ENCODE measurements at regions not wholly inside any gene's neighbourhood (a gene's known extent, or its start where the extent isn't known, plus 50 kb on each side); places are given as distances from the start of the nearest gene placed in this dataset.
A peak's percentile ranks its signal among the peaks of the same experiment; 100 is the strongest.

- no peak for TF ChIP-seq CTCF (IDR thresholded peaks at IDR 0.05; ENCODE audit: insufficient read depth, low read depth, low read length, missing control alignments)
- no peak for DNase-seq (ENCODE audit: low read depth)
- no peak overlapping the region for H3K4me3 ChIP-seq (ENCODE audit: low read length)
These were observed 165.1 kb upstream of the TMCC3 start for GRCh38 chr12:94815450-94815849.

- no peak for TF ChIP-seq CTCF (IDR thresholded peaks at IDR 0.05; ENCODE audit: insufficient read depth, low read depth, low read length, missing control alignments)
These were observed 163.0 kb upstream of the TMCC3 start for GRCh38 chr12:94813314-94813713.

GRCh38 chr12:94812345-94812744 lies 162.0 kb upstream of the TMCC3 start:
- TF ChIP-seq CTCF (IDR thresholded peaks at IDR 0.05; ENCODE audit: insufficient read depth, low read depth, low read length, missing control alignments), result no peak
- no peak overlapping the region for H3K4me3 ChIP-seq (ENCODE audit: low read length)
- DNase-seq (ENCODE audit: low read depth), result no peak

More at GRCh38 chr12:94813314-94813713, 163.0 kb upstream of the TMCC3 start:
- H3K4me3 ChIP-seq (ENCODE audit: low read length), result no peak overlapping the region
- DNase-seq (ENCODE audit: low read depth), result no peak

GRCh38 chr12:94811611-94812010 lies 161.3 kb upstream of the TMCC3 start:
- no peak for DNase-seq (ENCODE audit: low read depth)
- no peak overlapping the region for H3K4me3 ChIP-seq (ENCODE audit: low read length)
- no peak for TF ChIP-seq CTCF (IDR thresholded peaks at IDR 0.05; ENCODE audit: insufficient read depth, low read depth, low read length, missing control alignments)

GRCh38 chr12:94807951-94808350 lies 157.6 kb upstream of the TMCC3 start:
- TF ChIP-seq CTCF (IDR thresholded peaks at IDR 0.05; ENCODE audit: insufficient read depth, low read depth, low read length, missing control alignments), result no peak
- peak; percentile 22 for DNase-seq (ENCODE audit: low read depth)
- H3K4me3 ChIP-seq (ENCODE audit: low read length), result no peak overlapping the region

GRCh38 chr12:94806617-94807016 lies 156.3 kb upstream of the TMCC3 start:
- no peak for TF ChIP-seq CTCF (IDR thresholded peaks at IDR 0.05; ENCODE audit: insufficient read depth, low read depth, low read length, missing control alignments)
- DNase-seq (ENCODE audit: low read depth), result peak; percentile 50
- no peak overlapping the region for H3K4me3 ChIP-seq (ENCODE audit: low read length)

- TF ChIP-seq CTCF (IDR thresholded peaks at IDR 0.05; ENCODE audit: insufficient read depth, low read depth, low read length, missing control alignments), result no peak
- no peak overlapping the region for H3K4me3 ChIP-seq (ENCODE audit: low read length)
- peak; percentile 67 for DNase-seq (ENCODE audit: low read depth)
These were observed 155.6 kb upstream of the TMCC3 start for GRCh38 chr12:94805749-94806529.
